ENCODE measurements at regions not wholly inside any gene's neighbourhood (a gene's known extent, or its start where the extent isn't known, plus 50 kb on each side); places are given as distances from the start of the nearest gene placed in this dataset.

GRCh38 chr13:70856711-70857110 is 748.5 kb upstream of the KLHL1 start:
- Histone ChIP-seq H3K4me1 (replicated peaks in 1 of 2) (no peaks in the 10 kb centered on the region), H3K36me3 (replicated peaks in 1 of 2) (no peaks in the 10 kb centered on the region), H3K27me3 (no peaks in the 10 kb centered on the region), H3K4me3 (no peak overlapping the region), H3K27ac (no peak overlapping the region), H3K9me3 (replicated peaks in 1 of 3) (no peaks in the 10 kb centered on the region)
- 57 to 73% (median 68%) methylated on average over 3 of the region's 3 CpGs for WGBS, 4 donors
- no peak for TF ChIP-seq CTCF (IDR thresholded peaks at IDR 0.05)
- no peak for TF ChIP-seq POLR2A (IDR thresholded peaks at IDR 0.05)
- intact Hi-C loops (cut with DNase I), result no loop called here
- no peak for DNase-seq

- TF ChIP-seq CTCF (IDR thresholded peaks at IDR 0.05) (no peak), POLR2A (IDR thresholded peaks at IDR 0.05) (no peak)
- H3K36me3 ChIP-seq (replicated peaks in 1 of 2), result no peaks in the 10 kb centered on the region
- no peak overlapping the region for H3K4me3 ChIP-seq
- intact Hi-C loops (cut with DNase I), result no loop called here
- DNase-seq, result no peak
- H3K9me3 ChIP-seq (replicated peaks in 1 of 3), result no peaks in the 10 kb centered on the region
- H3K27me3 ChIP-seq, result no peaks in the 10 kb centered on the region
- no peaks in the 10 kb centered on the region for H3K4me1 ChIP-seq (replicated peaks in 1 of 2)
- WGBS, 4 donors, result 69 to 85% (median 81%) methylated on average over 2 of the region's 2 CpGs
- H3K27ac ChIP-seq, result no peak overlapping the region
Observed at GRCh38 chr13:70856025-70856424, 747.8 kb upstream of the KLHL1 start.

- no peak overlapping the region for H3K4me3 ChIP-seq
- TF ChIP-seq CTCF (IDR thresholded peaks at IDR 0.05), result no peak
- TF ChIP-seq POLR2A (IDR thresholded peaks at IDR 0.05), result no peak
- H3K27ac ChIP-seq, result no peak overlapping the region
- H3K4me1 ChIP-seq (replicated peaks in 1 of 2), result no peaks in the 10 kb centered on the region
- 43 to 50% (median 47%) methylated on average over 4 of the region's 4 CpGs for WGBS, 4 donors
- DNase-seq, result no peak
- no peaks in the 10 kb centered on the region for H3K36me3 ChIP-seq (replicated peaks in 1 of 2)
- H3K27me3 ChIP-seq, result no peaks in the 10 kb centered on the region
- H3K9me3 ChIP-seq (replicated peaks in 1 of 3), result no peaks in the 10 kb centered on the region
- intact Hi-C loops (cut with DNase I), result no loop called here
Observed at GRCh38 chr13:70849222-70849621, 741.0 kb upstream of the KLHL1 start.

DNA sequence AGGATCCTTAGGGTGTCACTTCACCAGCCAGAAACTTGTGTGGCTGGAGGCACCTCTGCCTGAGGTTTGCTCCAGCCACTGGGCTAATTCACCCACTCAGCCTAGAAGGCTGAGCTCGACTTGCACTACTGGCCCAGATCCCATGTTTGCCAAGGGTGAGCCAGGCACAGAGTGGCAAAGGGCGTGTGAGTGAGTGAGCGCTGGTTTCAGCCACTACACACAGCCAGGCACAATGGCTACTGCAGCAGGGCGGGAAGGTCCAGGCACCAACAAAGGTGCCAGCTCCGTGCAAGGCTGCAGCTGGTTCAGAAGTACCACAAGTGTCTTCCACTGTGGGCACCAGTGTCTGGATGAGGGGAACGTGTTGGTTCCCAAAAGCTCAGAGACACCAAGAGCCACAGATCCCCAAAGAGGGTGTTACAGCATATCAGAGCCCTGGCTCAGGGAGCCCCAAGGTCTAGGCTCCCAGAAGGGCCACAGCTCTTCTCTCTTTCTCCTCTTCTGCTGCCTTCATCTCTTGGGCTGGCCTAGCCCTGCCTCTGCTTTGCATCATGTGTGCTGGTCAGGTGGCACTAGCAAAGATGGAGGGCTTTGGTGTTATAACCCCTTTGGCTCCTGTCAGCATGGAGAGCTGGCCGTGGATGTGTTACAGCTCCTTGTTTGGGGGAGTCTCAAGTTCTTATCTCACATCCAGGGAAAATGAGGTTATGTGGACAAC is 736.3 kb upstream of the KLHL1 start:
- Histone ChIP-seq H3K27ac (no peak overlapping the region), H3K4me3 (no peak overlapping the region), H3K9me3 (replicated peaks in 1 of 3) (no peaks in the 10 kb centered on the region), H3K27me3 (no peaks in the 10 kb centered on the region), H3K4me1 (replicated peaks in 1 of 2) (no peaks in the 10 kb centered on the region), H3K36me3 (replicated peaks in 1 of 2) (no peaks in the 10 kb centered on the region)
- no peak for DNase-seq
- WGBS, 4 donors, result 74 to 90% (median 86%) methylated on average over 6 to 7 of the region's 7 CpGs
- intact Hi-C loops (cut with DNase I), result no loop called here
- TF ChIP-seq POLR2A (IDR thresholded peaks at IDR 0.05) (no peak), CTCF (IDR thresholded peaks at IDR 0.05) (no peak)
